ENCODE measurements at regions not wholly inside any gene's neighbourhood (a gene's known extent, or its start where the extent isn't known, plus 50 kb on each side); places are given as distances from the start of the nearest gene placed in this dataset.

GRCh38 chr2:226619707-226620106 is 179.9 kb downstream of the IRS1 start:
- TF ChIP-seq, protein P1, sequence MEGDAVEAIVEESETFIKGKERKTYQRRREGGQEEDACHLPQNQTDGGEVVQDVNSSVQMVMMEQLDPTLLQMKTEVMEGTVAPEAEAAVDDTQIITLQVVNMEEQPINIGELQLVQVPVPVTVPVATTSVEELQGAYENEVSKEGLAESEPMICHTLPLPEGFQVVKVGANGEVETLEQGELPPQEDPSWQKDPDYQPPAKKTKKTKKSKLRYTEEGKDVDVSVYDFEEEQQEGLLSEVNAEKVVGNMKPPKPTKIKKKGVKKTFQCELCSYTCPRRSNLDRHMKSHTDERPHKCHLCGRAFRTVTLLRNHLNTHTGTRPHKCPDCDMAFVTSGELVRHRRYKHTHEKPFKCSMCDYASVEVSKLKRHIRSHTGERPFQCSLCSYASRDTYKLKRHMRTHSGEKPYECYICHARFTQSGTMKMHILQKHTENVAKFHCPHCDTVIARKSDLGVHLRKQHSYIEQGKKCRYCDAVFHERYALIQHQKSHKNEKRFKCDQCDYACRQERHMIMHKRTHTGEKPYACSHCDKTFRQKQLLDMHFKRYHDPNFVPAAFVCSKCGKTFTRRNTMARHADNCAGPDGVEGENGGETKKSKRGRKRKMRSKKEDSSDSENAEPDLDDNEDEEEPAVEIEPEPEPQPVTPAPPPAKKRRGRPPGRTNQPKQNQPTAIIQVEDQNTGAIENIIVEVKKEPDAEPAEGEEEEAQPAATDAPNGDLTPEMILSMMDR (IDR thresholded peaks at IDR 0.05) = no peak
- TF ChIP-seq POLR2A (IDR thresholded peaks at IDR 0.05) = no peak

All from heart left ventricle (tissue), 13 donors.